HG02938 (cell line): ENCODE measurements at regions not wholly inside any gene's neighbourhood (a gene's known extent, or its start where the extent isn't known, plus 50 kb on each side); places are given as distances from the start of the nearest gene placed in this dataset.
"Not testable (repeated sequence)": the region's sequence is repeated elsewhere in the genome, so short reads cannot be mapped to it uniquely, and the experiment has no call there.

Source experiments
- ATAC-seq: cut with Tn5 transposase; IDR thresholded peaks from one replicate; pipeline ENCODE4 v1.9.1; 2021; ENCODE audit warnings: mild to moderate bottlenecking, moderate library complexity; ENCODE audit not compliant: unreplicated experiment

GRCh38 chr3:5677555-5677954 is 490.0 kb downstream of the EDEM1 start:
- ATAC-seq: no peak

GRCh38 chr3:5678248-5678647 is 490.7 kb downstream of the EDEM1 start:
- ATAC-seq: no peak

GRCh38 chr3:5678844-5679243 is 491.3 kb downstream of the EDEM1 start:
- ATAC-seq: no peak

- ATAC-seq: no peak
Measured at GRCh38 chr3:5687230-5687629, 499.7 kb downstream of the EDEM1 start.

- ATAC-seq: no peak
Measured at GRCh38 chr3:5690490-5690889, 503.0 kb downstream of the EDEM1 start.

GRCh38 chr3:5690904-5691532 is 503.5 kb downstream of the EDEM1 start:
- ATAC-seq: no peak

GRCh38 chr3:5692446-5692845 is 504.9 kb downstream of the EDEM1 start:
- no peak for ATAC-seq

GRCh38 chr3:5694266-5694665 is 506.8 kb downstream of the EDEM1 start:
- ATAC-seq: no peak

GRCh38 chr3:5698851-5699250 is 511.3 kb downstream of the EDEM1 start:
- ATAC-seq: no peak

- no peak for ATAC-seq
Measured at GRCh38 chr3:5699313-5699712, 511.8 kb downstream of the EDEM1 start.

- ATAC-seq: no peak
Measured at GRCh38 chr3:5699811-5700210, 512.3 kb downstream of the EDEM1 start.

GRCh38 chr3:5701005-5701404 is 513.5 kb downstream of the EDEM1 start:
- not testable (repeated sequence) for ATAC-seq

- ATAC-seq: no peak
Measured at GRCh38 chr3:5707794-5708193, 520.3 kb downstream of the EDEM1 start.

GRCh38 chr3:5709714-5710113 is 522.2 kb downstream of the EDEM1 start:
- no peak for ATAC-seq

- ATAC-seq: no peak
Measured at GRCh38 chr3:5710718-5711117, 523.2 kb downstream of the EDEM1 start.

- no peak for ATAC-seq
Measured at GRCh38 chr3:5717254-5717653, 529.7 kb downstream of the EDEM1 start.

GRCh38 chr3:5719668-5720067 is 532.2 kb downstream of the EDEM1 start:
- ATAC-seq: not testable (repeated sequence)

GRCh38 chr3:5725801-5726200 is 538.3 kb downstream of the EDEM1 start:
- ATAC-seq: no peak

- ATAC-seq: no peak
Measured at GRCh38 chr3:5726621-5727020, 539.1 kb downstream of the EDEM1 start.

- ATAC-seq: no peak
Measured at GRCh38 chr3:5727743-5728484, 540.4 kb downstream of the EDEM1 start.

- ATAC-seq: no peak
Measured at GRCh38 chr3:5729852-5730251, 542.3 kb downstream of the EDEM1 start.

GRCh38 chr3:5731100-5731499 is 543.6 kb downstream of the EDEM1 start:
- ATAC-seq: no peak

- ATAC-seq: no peak
Measured at GRCh38 chr3:5732081-5732480, 544.6 kb downstream of the EDEM1 start.
